Cardiac septum (tissue), 1 donor: ENCODE measurements at regions not wholly inside any gene's neighbourhood (a gene's known extent, or its start where the extent isn't known, plus 50 kb on each side); places are given as distances from the start of the nearest gene placed in this dataset.

Experiments used
- DNase-seq: peaks from one replicate; pipeline ENCODE4 v3.0.0-alpha.2; 2020; ENCODE audit warnings: low spot score
- intact Hi-C: fragments of 100-400 bp; cut with DNase I; formaldehyde crosslinking; loops from one replicate; pipeline ENCODE4 v1.14.0; 2022
- donor health status: DM: no; HTN: no; CAD: no.

- intact Hi-C loops: no loop called here
- DNase-seq: no peak
Observed at GRCh38 chr4:99716996-99717395, 59.4 kb upstream of the C4orf54 start.

- DNase-seq: no peak
- intact Hi-C loops: no loop called here
Observed at GRCh38 chr4:99715286-99715685, 57.7 kb upstream of the C4orf54 start.

- intact Hi-C loops: no loop called here
- DNase-seq: no peak
Observed at GRCh38 chr4:99714179-99714578, 56.6 kb upstream of the C4orf54 start.

- intact Hi-C loops: no loop called here
- no peak for DNase-seq
Observed at GRCh38 chr4:99712530-99712929, 54.9 kb upstream of the C4orf54 start.

GRCh38 chr4:99712099-99712498 is 54.5 kb upstream of the C4orf54 start:
- intact Hi-C loops: no loop called here
- DNase-seq: no peak

- DNase-seq: no peak
- intact Hi-C loops: no loop called here
Observed at GRCh38 chr4:99711657-99712056, 54.0 kb upstream of the C4orf54 start.

- intact Hi-C loops: no loop called here
- DNase-seq: no peak
Observed at GRCh38 chr4:99710681-99711345, 53.2 kb upstream of the C4orf54 start.

- no peak for DNase-seq
- intact Hi-C loops: no loop called here
Observed at GRCh38 chr4:99710020-99710419, 52.4 kb upstream of the C4orf54 start.

- intact Hi-C loops: no loop called here
- no peak for DNase-seq
Observed at GRCh38 chr4:99708551-99708950, 50.9 kb upstream of the C4orf54 start.
